SU-DHL-6 (cell line): ENCODE measurements at regions not wholly inside any gene's neighbourhood (a gene's known extent, or its start where the extent isn't known, plus 50 kb on each side); places are given as distances from the start of the nearest gene placed in this dataset.
A peak's percentile ranks its signal among the peaks of the same experiment; 100 is the strongest.

Experiments
- H2AFZ ChIP-seq: fragments of 200-600 bp; sonication (generic); 2 replicates; pipeline ENCODE4 v1.6.1; 2014; ENCODE audit warnings: low read depth, mild to moderate bottlenecking, moderate library complexity, mixed read lengths, antibody characterized with exemption, low read length; ENCODE audit not compliant: severe bottlenecking
- H3F3A ChIP-seq: fragments of 200-600 bp; shearing (Covaris generic); 2 replicates; pipeline ENCODE4 v1.6.0; 2016; ENCODE audit warnings: antibody characterized with exemption, mild to moderate bottlenecking; ENCODE audit not compliant: insufficient read depth
- H3K27ac ChIP-seq: fragments of 200-600 bp; sonication (generic); 2 replicates; pipeline ENCODE4 v1.5.1; 2016; ENCODE audit warnings: low read depth, mild to moderate bottlenecking, low read length, moderate library complexity, mixed read lengths
- H3K27me3 ChIP-seq: fragments of 200-600 bp; sonication (generic), shearing (Covaris generic); 2 replicates; pipeline ENCODE4 v1.6.0; 2014; ENCODE audit warnings: mild to moderate bottlenecking, low read length
- H3K36me3 ChIP-seq: fragments of 200-600 bp; sonication (generic); 2 replicates; pipeline ENCODE4 v1.6.1; 2014; ENCODE audit warnings: mild to moderate bottlenecking, low read length, mixed read lengths
- H3K4me2 ChIP-seq: fragments of 300-600, 200-600 bp; shearing (Covaris generic), sonication (generic); 2 replicates; pipeline ENCODE4 v1.6.0; 2014; ENCODE audit warnings: low read length, low read depth, mild to moderate bottlenecking; ENCODE audit not compliant: poor library complexity, severe bottlenecking
- H3K4me3 ChIP-seq: fragments of 200-600 bp; sonication (generic); 2 replicates; pipeline ENCODE4 v1.5.1; 2014; ENCODE audit warnings: antibody characterized with exemption, low read length, mild to moderate bottlenecking, mixed read lengths; ENCODE audit not compliant: insufficient read depth, poor library complexity, severe bottlenecking
- H3K79me2 ChIP-seq: fragments of 200-600 bp; sonication (generic); 2 replicates; pipeline ENCODE4 v1.6.1; 2014; ENCODE audit warnings: mild to moderate bottlenecking, low read length, moderate library complexity; ENCODE audit not compliant: insufficient read depth
- H3K9ac ChIP-seq: fragments of 200-600 bp; sonication (generic); 2 replicates; pipeline ENCODE4 v1.7.0; 2014; ENCODE audit warnings: mild to moderate bottlenecking, low read length
- H3K9me2 ChIP-seq: fragments of 200-600 bp; sonication (generic); replicated peaks from 2 replicates; pipeline ENCODE4 v1.6.1; 2014; ENCODE audit warnings: low read length; ENCODE audit not compliant: insufficient read depth
- H3K9me3 ChIP-seq: fragments of 200-600 bp; sonication (generic); 2 replicates; pipeline ENCODE4 v1.6.1; 2014; ENCODE audit warnings: low read length, mixed read lengths; ENCODE audit not compliant: insufficient read depth
- H4K20me1 ChIP-seq: fragments of 200-600 bp; sonication (generic); 2 replicates; pipeline ENCODE4 v1.6.1; 2014; ENCODE audit warnings: low read depth, mild to moderate bottlenecking, antibody characterized with exemption, low read length, moderate library complexity, mixed read lengths
- CTCF ChIP-seq: fragments of 200-600 bp; sonication (generic); IDR thresholded peaks from one replicate; pipeline ENCODE4 v1.5.1; 2017; ENCODE audit warnings: antibody characterized with exemption, mild to moderate bottlenecking, low read length, moderate library complexity; ENCODE audit not compliant: insufficient read depth, poor library complexity, severe bottlenecking
- EZH2phosphoT487 ChIP-seq: fragments of 200-600 bp; sonication (generic), shearing (Covaris generic); conservative IDR thresholded peaks from 2 replicates; pipeline ENCODE4 v1.6.1; 2018; ENCODE audit warnings: mild to moderate bottlenecking, antibody characterized with exemption, low read length, moderate library complexity, mixed read lengths

- Histone ChIP-seq H3K27me3 (no peaks in the 10 kb centered on the region), H3K9me2 (no peaks in the 10 kb centered on the region), H2AFZ (no peak overlapping the region), H4K20me1 (no peaks in the 10 kb centered on the region), H3K4me2 (no peak overlapping the region), H3F3A (no peaks in the 10 kb centered on the region), H3K79me2 (no peaks in the 10 kb centered on the region), H3K4me3 (no peak overlapping the region), H3K36me3 (no peaks in the 10 kb centered on the region), H3K9ac (no peak overlapping the region), H3K27ac (no peak overlapping the region), H3K9me3 (no peaks in the 10 kb centered on the region)
- TF ChIP-seq EZH2phosphoT487 (no peak), CTCF (no peak)
Observed at GRCh38 chr6:8750627-8751026, 315.3 kb upstream of the SLC35B3 start.

GRCh38 chr6:8749465-8749864 lies 314.1 kb upstream of the SLC35B3 start:
- Histone ChIP-seq H3K9me2 (no peaks in the 10 kb centered on the region), H4K20me1 (no peaks in the 10 kb centered on the region), H3K79me2 (no peaks in the 10 kb centered on the region), H3K27me3 (no peaks in the 10 kb centered on the region), H3K36me3 (no peaks in the 10 kb centered on the region), H3K9ac (no peak overlapping the region), H3F3A (no peaks in the 10 kb centered on the region), H2AFZ (no peak overlapping the region), H3K4me2 (no peak overlapping the region), H3K27ac (no peak overlapping the region), H3K4me3 (no peak overlapping the region), H3K9me3 (no peaks in the 10 kb centered on the region)
- TF ChIP-seq EZH2phosphoT487 (no peak), CTCF (no peak)

GRCh38 chr6:8743170-8743745 lies 307.9 kb upstream of the SLC35B3 start:
- Histone ChIP-seq H3K4me3 (no peak overlapping the region), H3K27me3 (no peaks in the 10 kb centered on the region), H2AFZ (no peak overlapping the region), H3K9me2 (no peaks in the 10 kb centered on the region), H3K36me3 (no peaks in the 10 kb centered on the region), H3F3A (no peaks in the 10 kb centered on the region), H3K27ac (no peak overlapping the region), H3K4me2 (peak overlapping the region; percentile 16), H3K79me2 (no peaks in the 10 kb centered on the region), H3K9ac (no peak overlapping the region), H4K20me1 (no peaks in the 10 kb centered on the region), H3K9me3 (no peaks in the 10 kb centered on the region)
- no peak for TF ChIP-seq CTCF
- TF ChIP-seq EZH2phosphoT487: no peak
